Gastroesophageal sphincter (tissue), 3 donors: ENCODE measurements at regions not wholly inside any gene's neighbourhood (a gene's known extent, or its start where the extent isn't known, plus 50 kb on each side); places are given as distances from the start of the nearest gene placed in this dataset.

Experiments
- EP300 ChIP-seq: sonication (generic); formaldehyde crosslinking; IDR thresholded peaks from one replicate; pipeline ENCODE4 v1.6.1; 2017; ENCODE audit warnings: antibody characterized with exemption, mild to moderate bottlenecking
- POLR2A ChIP-seq, 2 donors: fragments of 450-650 bp; IDR thresholded peaks; one replicate each; pipeline ENCODE4 v1.6.1; 2017; ENCODE audit warnings: antibody characterized with exemption in 2 of 2, mild to moderate bottlenecking in 2 of 2, moderate library complexity in 1 of 2
- POLR2AphosphoS5 ChIP-seq: sonication (generic); formaldehyde crosslinking; IDR thresholded peaks from one replicate; pipeline ENCODE4 v1.6.1; 2017; ENCODE audit warnings: antibody characterized with exemption
- TF ChIP-seq, protein P1 (sequence below), 4 experiments: fragments of 200-600 bp in 2 of 4; fragments of 450-650 bp in 2 of 4; sonication (generic) in 1 of 4; IDR thresholded peaks; one replicate each; pipeline ENCODE4 v1.5.1; 2017 to 2019; ENCODE audit warnings: antibody characterized with exemption in 4 of 4, mild to moderate bottlenecking in 2 of 4, moderate library complexity in 2 of 4

DNA sequence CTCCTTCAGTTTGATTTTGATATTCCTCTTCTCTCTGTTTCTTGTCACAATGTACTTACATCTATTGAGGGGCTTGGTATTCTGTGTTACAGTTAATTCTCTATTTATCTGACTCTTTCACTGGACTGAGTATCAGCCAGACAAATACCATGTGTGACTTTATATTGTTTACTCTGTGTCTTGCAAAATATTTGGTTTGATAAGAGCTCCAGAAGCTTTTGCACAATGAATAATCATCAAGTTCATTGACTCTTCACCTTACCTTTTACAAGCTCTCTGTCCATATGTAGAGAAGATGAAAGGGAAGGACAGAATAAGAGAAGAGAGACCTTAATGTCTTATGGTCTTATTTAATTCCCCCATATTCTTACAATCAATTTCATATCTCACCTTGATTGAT, 877.7 kb upstream of the CDH8 start:
- no peak for TF ChIP-seq POLR2AphosphoS5
- TF ChIP-seq, protein P1, sequence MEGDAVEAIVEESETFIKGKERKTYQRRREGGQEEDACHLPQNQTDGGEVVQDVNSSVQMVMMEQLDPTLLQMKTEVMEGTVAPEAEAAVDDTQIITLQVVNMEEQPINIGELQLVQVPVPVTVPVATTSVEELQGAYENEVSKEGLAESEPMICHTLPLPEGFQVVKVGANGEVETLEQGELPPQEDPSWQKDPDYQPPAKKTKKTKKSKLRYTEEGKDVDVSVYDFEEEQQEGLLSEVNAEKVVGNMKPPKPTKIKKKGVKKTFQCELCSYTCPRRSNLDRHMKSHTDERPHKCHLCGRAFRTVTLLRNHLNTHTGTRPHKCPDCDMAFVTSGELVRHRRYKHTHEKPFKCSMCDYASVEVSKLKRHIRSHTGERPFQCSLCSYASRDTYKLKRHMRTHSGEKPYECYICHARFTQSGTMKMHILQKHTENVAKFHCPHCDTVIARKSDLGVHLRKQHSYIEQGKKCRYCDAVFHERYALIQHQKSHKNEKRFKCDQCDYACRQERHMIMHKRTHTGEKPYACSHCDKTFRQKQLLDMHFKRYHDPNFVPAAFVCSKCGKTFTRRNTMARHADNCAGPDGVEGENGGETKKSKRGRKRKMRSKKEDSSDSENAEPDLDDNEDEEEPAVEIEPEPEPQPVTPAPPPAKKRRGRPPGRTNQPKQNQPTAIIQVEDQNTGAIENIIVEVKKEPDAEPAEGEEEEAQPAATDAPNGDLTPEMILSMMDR (IDR thresholded peaks at IDR 0.05) = no peak
- TF ChIP-seq POLR2A (IDR thresholded peaks at IDR 0.05) = no peak
- no peak for TF ChIP-seq EP300
